ENCODE measurements at regions not wholly inside any gene's neighbourhood (a gene's known extent, or its start where the extent isn't known, plus 50 kb on each side); places are given as distances from the start of the nearest gene placed in this dataset.

DNA sequence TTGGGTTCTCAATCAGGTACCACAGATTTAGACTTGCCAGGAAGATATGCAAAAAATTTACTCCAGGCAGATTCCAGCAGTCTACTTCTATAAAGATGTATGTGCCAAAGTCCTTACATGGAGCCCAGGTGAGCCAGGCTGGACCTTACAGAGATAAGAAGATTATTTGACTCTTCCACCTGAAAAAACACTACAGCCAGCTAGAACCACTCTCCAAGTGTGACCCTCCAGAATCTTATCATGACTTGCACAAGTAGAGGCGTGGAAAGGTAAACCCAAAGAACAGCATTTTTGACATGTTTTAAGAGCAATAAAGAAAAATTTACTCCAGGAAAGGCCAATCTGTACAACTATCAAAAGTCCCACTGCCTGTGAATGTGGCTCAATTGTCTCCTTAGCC lies 146.8 kb upstream of the DPT start:
- no peak overlapping the region for H3K27ac ChIP-seq (replicated peaks)
- DNase-seq (ENCODE audit: low read depth in 1 of 2, low spot score in 1 of 2), result no peak
- no peak overlapping the region for H3K4me3 ChIP-seq (replicated peaks; ENCODE audit: insufficient read depth, low read length)
- TF ChIP-seq GABPA (IDR thresholded peaks at IDR 0.05; ENCODE audit: low read depth), result no peak
- TF ChIP-seq POLR2AphosphoS5 (IDR thresholded peaks at IDR 0.05; ENCODE audit: low read depth), result no peak
- no peak for TF ChIP-seq REST (IDR thresholded peaks at IDR 0.05; ENCODE audit: insufficient replicate concordance, low read depth)
- no peak for TF ChIP-seq CTCF (IDR thresholded peaks at IDR 0.05; ENCODE audit: insufficient read depth, low read length)
- H3K27me3 ChIP-seq (ENCODE audit: insufficient read depth, poor library complexity, severe bottlenecking), result peaks cover 3% of the 10 kb centered on the region

GRCh38 chr1:168876830-168877229 lies 147.8 kb upstream of the DPT start:
- no peak overlapping the region for H3K4me3 ChIP-seq (replicated peaks; ENCODE audit: insufficient read depth, low read length)
- H3K27ac ChIP-seq (replicated peaks), result no peak overlapping the region
- TF ChIP-seq CTCF (IDR thresholded peaks at IDR 0.05; ENCODE audit: insufficient read depth, low read length) (no peak), REST (IDR thresholded peaks at IDR 0.05; ENCODE audit: insufficient replicate concordance, low read depth) (no peak), SPI1 (IDR thresholded peaks at IDR 0.05; ENCODE audit: borderline replicate concordance, low read depth) (no peak), POLR2AphosphoS5 (IDR thresholded peaks at IDR 0.05; ENCODE audit: low read depth) (no peak), GABPA (IDR thresholded peaks at IDR 0.05; ENCODE audit: low read depth) (no peak)
- DNase-seq (ENCODE audit: low read depth in 1 of 2, low spot score in 1 of 2), result no peak
- peaks cover 3% of the 10 kb centered on the region for H3K27me3 ChIP-seq (ENCODE audit: insufficient read depth, poor library complexity, severe bottlenecking)

GRCh38 chr1:168879896-168880734 lies 151.1 kb upstream of the DPT start:
- Histone ChIP-seq H3K27ac (replicated peaks) (no peak overlapping the region), H3K27me3 (ENCODE audit: insufficient read depth, poor library complexity, severe bottlenecking) (no peaks in the 10 kb centered on the region), H3K4me3 (replicated peaks; ENCODE audit: insufficient read depth, low read length) (no peak overlapping the region)
- DNase-seq (ENCODE audit: low read depth in 1 of 2, low spot score in 1 of 2), result no peak
- no peak for TF ChIP-seq POLR2AphosphoS5 (IDR thresholded peaks at IDR 0.05; ENCODE audit: low read depth)
- TF ChIP-seq SPI1 (IDR thresholded peaks at IDR 0.05; ENCODE audit: borderline replicate concordance, low read depth), result no peak
- no peak for TF ChIP-seq GABPA (IDR thresholded peaks at IDR 0.05; ENCODE audit: low read depth)
- TF ChIP-seq REST (IDR thresholded peaks at IDR 0.05; ENCODE audit: insufficient replicate concordance, low read depth), result no peak
- TF ChIP-seq CTCF (IDR thresholded peaks at IDR 0.05; ENCODE audit: insufficient read depth, low read length), result no peak
